ENCODE measurements at regions not wholly inside any gene's neighbourhood (a gene's known extent, or its start where the extent isn't known, plus 50 kb on each side); places are given as distances from the start of the nearest gene placed in this dataset.
"Not testable (repeated sequence)": the region's sequence is repeated elsewhere in the genome, so short reads cannot be mapped to it uniquely, and the experiment has no call there.

- not testable (repeated sequence) for DNase-seq
Measured at GRCh38 chr1:146487555-146487954, 258.7 kb upstream of the NOTCH2NLA start.

- DNase-seq, result not testable (repeated sequence)
Measured at GRCh38 chr1:146487155-146487554, 258.3 kb upstream of the NOTCH2NLA start.

GRCh38 chr1:146486300-146487014, 257.6 kb upstream of the NOTCH2NLA start:
- peak; percentile 43 to 55 for DNase-seq

- DNase-seq, result not testable (repeated sequence)
Measured at GRCh38 chr1:146484195-146484594, 255.4 kb upstream of the NOTCH2NLA start.

- DNase-seq, result not testable (repeated sequence)
Measured at GRCh38 chr1:146479188-146479587, 250.4 kb upstream of the NOTCH2NLA start.

- DNase-seq, result peak; percentile 49 to 62
Measured at GRCh38 chr1:146478125-146478720, 249.4 kb upstream of the NOTCH2NLA start.

GRCh38 chr1:146475086-146475485, 246.3 kb upstream of the NOTCH2NLA start:
- not testable (repeated sequence) for DNase-seq

- DNase-seq, result not testable (repeated sequence)
Measured at GRCh38 chr1:146474216-146474615, 245.4 kb upstream of the NOTCH2NLA start.

- peak; percentile 81 to 91 for DNase-seq
Measured at GRCh38 chr1:146472192-146472861, 243.5 kb upstream of the NOTCH2NLA start.

- not testable (repeated sequence) for DNase-seq
Measured at GRCh38 chr1:146459939-146460338, 231.1 kb upstream of the NOTCH2NLA start.

- DNase-seq, result not testable (repeated sequence)
Measured at GRCh38 chr1:146459308-146459707, 230.5 kb upstream of the NOTCH2NLA start.

GRCh38 chr1:146448877-146449246, 220.0 kb upstream of the NOTCH2NLA start:
- DNase-seq, result not testable (repeated sequence)

GRCh38 chr1:146448212-146448876, 219.5 kb upstream of the NOTCH2NLA start:
- not testable (repeated sequence) for DNase-seq

- DNase-seq, result peak in 1 of 2 experiments; percentile 9
Measured at GRCh38 chr1:146443871-146444222, 215.0 kb upstream of the NOTCH2NLA start.

GRCh38 chr1:146443088-146443870, 214.5 kb upstream of the NOTCH2NLA start:
- DNase-seq, result not testable (repeated sequence)

GRCh38 chr1:146438543-146438942, 209.7 kb upstream of the NOTCH2NLA start:
- not testable (repeated sequence) for DNase-seq

- not testable (repeated sequence) for DNase-seq
Measured at GRCh38 chr1:146416642-146417041, 187.8 kb upstream of the NOTCH2NLA start.

GRCh38 chr1:146415017-146415416, 186.2 kb upstream of the NOTCH2NLA start:
- not testable (repeated sequence) for DNase-seq

- DNase-seq, result not testable (repeated sequence)
Measured at GRCh38 chr1:146413911-146414310, 185.1 kb upstream of the NOTCH2NLA start.

- not testable (repeated sequence) for DNase-seq
Measured at GRCh38 chr1:146411923-146412322, 183.1 kb upstream of the NOTCH2NLA start.

GRCh38 chr1:146409817-146410441, 181.1 kb upstream of the NOTCH2NLA start:
- peak; percentile 97 to 99 for DNase-seq
